Endometrial microvascular endothelial cells (primary cell): ENCODE measurements at regions not wholly inside any gene's neighbourhood (a gene's known extent, or its start where the extent isn't known, plus 50 kb on each side); places are given as distances from the start of the nearest gene placed in this dataset.
"Not testable (repeated sequence)": the region's sequence is repeated elsewhere in the genome, so short reads cannot be mapped to it uniquely, and the experiment has no call there.

Source experiments
- in situ Hi-C: cut with HindIII; loops from 2 replicates; pipeline ENCODE4 v1.10.0; 2017; ENCODE audit warnings: low sequenced_read_pairs, low pct_unique_long_range_greater_than_20kb; ENCODE audit errors: inconsistent ontology term

DNA sequence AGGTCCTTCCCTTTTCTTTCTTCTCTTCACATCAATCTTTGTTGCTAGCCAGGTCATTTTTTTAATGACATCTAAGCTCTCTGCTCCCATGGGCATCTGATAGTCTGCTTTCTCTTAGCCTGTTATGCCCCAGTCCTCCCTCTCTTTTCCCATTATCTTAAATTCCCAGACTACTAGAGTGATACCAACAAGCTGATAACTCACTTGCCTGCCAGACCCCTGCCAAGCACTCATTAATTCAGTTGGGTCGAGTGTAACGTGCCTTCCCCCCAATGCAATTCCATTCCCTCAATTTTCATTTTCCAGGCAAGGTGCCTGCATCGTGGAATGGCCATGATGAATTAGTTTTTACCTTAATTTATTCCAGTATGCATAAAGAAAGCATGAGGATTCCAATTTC, 450.8 kb upstream of the ADAMTS9 start:
- in situ Hi-C loops, result no loop called here

DNA sequence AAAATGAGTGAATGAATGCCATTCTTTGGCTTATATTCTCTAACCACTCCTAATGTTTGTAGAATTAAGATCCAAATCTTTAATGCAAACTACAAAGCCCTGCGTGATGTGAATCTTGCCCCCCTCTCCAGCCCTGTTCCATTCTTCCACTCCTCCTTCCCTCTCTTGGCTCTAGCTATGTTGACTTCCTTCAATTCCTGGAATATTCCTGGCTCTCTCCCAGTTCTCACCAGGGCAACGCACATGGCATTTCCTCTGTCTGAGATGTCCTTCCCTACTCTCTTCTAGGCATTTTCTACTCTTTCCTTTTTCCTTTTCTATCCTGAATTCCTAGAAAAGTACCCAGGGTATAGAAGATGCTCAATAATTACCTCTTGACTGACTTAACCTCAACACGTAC, 446.0 kb upstream of the ADAMTS9 start:
- in situ Hi-C loops, result not testable (repeated sequence)

DNA sequence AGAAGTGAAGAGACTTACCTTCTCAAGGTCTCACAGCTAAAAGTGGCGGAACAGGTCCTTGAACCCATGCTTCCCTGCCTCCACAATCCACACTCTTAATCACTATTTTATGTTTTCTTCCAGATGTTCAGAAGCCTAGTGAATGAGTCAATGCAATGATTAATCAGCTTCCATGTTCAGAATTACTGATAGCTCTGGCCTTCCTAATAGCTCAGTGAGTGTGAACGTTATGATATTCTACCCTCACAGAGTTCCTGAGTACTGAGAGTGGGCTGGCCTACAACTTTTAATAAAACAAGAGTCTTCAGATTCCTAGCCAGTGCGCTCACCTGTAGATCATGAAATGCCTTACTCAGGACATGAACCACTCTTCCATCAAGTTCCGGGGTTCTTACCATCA, 443.0 kb upstream of the ADAMTS9 start:
- in situ Hi-C loops, result no loop called here

DNA sequence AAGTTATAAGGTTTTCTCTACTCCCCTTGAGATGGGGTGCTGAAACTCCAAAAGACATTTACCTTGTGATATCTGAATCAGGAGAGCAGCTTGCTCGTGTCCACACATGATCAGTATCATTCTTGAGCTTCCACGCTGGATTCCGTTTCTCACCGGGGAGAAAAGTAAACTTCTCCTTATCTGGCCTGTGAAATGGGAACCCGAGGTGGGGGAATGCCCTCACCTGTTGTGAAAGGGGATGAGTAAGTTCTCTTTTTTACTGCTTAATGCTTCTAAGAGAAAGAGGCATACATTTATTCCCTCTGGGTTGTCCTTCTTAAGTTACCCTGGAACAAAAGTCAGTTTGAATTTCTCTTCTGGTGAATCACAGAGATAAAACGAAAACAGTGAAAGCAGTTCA, 440.5 kb upstream of the ADAMTS9 start:
- in situ Hi-C loops, result no loop called here

DNA sequence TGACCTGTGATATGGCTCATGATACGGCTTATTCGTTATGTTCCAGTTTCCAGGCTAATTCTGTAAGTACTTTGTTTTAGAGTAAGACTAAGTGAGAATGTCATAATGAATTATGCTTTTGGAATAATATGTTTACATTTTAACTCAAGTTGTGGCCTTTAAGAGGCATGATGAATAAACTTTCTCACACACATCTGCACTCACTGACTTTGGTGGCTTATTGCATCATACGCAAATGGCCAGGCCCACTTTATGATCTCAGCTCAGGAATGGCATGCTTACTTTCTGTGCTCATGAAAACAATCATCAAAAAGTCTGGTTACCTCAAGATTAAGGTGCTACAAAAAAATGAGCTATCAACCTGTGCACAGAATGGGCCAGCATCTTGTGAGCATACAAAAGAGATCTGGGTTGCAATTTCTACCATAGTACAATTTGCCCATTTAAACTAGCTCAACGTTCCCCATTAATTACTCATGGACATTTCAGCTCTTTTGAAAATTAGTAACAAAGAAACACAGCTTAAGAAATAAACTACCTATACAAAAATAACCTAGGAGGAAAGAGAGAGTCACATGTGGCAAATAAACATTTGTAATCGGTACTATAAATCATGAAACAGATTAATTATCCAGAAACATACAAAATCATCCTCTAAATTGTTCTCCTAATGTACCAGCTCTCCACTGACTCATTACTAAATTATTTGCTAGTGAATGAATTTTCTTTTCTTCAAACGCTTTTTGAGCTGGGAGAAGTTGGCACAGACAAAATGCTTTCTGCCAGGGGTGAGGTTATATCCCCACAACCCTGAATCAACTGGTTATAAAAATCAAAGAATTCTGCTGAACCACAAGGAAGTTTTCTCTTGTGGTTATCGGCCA, 439.0 kb upstream of the ADAMTS9 start:
- in situ Hi-C loops, result no loop called here

DNA sequence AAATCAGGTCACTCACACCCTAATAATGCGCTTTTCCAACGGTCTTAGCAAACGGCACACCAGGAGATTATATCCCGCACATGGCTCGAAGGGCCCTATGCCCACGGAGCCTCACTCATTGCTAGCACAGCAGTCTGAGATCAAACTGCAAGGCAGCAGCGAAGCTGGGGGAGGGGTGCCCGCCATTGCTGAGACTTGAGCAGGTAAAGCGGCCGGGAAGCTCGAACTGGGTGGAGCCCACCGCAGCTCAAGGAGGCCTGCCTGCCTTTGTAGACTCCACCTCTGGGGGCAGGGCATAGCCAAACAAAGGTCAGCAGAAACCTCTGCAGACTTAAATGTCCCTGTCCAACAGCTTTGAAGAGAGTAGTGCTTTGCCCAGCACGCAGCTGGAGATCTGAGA, 432.4 kb upstream of the ADAMTS9 start:
- in situ Hi-C loops, result not testable (repeated sequence)

DNA sequence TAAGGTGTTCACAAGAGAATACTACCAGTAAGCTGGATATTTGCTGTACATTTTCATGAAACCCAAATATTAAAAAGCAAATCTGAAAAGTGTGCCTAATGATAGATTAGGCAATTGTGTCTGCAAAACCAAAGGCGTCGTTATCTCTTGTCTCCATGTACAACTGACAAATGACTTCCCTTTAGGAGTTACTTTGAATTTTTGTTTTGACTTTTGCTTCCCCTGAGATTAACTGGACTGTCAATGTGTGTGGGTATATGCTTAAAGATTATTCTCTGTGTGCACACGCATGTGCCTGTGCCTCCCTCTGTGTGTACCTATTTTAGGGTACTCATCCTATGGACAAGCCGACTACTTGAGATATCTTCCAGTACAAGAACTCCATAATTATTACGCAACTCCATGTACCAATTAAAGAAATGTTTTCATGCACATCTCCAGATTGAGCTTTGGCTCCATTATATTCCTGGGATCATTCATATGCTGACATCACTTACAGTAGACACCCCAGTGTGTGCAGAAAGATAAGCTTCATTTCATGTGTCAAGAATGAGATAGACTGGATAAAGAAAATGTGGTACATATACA, 431.2 kb upstream of the ADAMTS9 start:
- in situ Hi-C loops, result no loop called here

DNA sequence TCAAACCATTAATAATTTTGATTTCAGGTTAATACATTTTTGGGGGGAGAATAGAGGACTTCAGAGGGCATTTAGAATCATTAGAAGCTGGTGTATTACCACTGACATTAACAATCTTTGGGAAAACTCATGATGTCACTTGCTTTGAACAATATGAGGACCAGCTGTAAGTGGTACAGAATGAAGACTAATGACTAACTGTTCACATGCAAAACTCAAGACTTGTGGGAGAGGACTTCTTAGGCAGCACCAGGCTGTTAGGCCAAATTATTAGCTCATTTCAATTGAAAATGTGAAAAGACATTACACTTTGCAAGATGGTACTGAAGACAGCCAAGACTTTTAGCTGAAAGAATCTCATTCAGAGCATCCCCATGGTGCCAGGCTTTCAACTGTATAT, 426.2 kb upstream of the ADAMTS9 start:
- in situ Hi-C loops, result no loop called here

DNA sequence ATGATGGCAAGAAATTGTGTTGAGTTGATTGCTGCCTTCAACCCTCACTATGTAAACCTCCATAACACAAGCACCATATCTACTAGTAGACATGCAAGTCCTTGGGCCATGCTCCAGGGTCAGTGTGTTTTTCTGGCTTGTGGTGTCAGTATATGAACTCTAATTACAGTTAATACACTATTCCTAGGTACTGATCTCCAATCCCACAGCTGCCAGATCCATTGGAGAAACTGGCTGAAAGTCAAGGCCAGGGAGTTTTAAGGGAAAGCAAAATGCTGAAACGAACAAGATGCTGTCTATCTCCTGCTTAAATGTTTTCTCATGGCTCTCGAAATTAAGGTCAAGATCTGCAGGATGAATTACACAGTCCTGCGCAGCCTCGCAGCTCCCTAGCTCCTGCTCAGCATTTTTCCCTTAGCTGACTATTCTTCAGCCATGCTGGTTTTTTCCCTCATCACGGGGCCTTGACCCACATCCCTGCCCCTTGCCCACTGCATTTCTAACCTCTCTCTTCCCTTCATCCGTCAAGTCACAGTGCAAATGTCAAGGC, 425.0 kb upstream of the ADAMTS9 start:
- in situ Hi-C loops, result no loop called here

DNA sequence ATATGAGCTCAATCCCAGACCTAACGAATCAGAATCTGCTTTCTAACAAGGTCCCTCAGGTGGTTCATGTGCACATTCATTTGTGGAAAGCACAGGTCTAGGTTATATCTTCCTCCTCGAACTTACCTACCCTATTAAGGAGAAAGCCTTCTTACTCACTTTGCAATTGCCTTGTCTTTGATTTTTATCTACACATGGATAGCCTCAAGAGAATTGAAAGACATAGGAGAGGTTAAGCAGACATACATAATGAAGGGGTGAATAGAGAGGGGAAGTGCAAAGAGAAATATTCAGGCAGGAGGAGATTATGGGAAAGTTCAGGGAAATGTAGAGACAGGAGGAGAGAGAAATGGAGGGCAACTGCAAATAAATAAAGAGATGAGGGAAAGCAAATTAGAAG, 422.9 kb upstream of the ADAMTS9 start:
- in situ Hi-C loops, result no loop called here

DNA sequence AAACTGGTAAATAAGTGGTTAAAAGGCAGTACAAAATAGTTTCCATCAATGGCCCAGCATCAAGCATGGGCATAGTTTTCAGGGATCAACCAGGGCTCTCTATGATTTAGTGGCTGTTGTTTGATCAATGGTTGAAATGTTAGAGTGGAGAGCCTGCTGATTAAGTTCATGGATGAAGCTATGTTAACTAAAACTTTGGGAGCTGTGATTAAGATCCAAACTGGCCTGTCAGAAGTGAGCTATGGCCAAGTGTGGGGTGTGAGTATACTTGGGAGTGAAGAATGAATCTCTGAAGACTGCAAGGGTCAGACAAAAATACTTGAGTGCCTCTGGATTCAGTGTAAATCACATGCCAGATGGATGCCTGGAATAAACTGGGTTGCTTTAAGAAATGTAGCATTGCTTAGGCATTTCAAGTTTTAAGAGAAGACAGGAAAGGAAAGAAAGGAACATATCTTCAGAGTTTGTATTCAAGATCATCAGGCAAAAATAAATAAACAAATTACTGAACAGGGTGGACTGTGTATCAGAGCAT, 422.2 kb upstream of the ADAMTS9 start:
- in situ Hi-C loops, result no loop called here

DNA sequence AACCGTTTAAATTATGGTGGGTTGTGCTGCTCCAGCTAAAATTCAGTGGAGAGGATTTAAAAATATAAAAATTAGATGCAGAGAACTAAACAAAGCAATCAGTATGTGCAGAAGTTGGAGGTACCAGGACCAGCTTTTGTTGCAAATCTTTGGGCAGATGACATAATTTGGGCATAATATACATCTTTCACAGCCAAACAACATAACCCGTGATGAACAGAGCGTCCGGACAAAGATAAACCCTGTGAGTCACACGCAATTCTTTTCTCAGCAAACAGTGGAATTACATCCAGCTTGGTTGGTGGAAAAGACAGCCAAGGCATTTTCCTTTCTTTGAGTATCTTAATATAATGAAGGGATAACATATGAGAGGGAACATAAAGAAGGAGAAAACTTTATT, 419.4 kb upstream of the ADAMTS9 start:
- in situ Hi-C loops, result no loop called here

DNA sequence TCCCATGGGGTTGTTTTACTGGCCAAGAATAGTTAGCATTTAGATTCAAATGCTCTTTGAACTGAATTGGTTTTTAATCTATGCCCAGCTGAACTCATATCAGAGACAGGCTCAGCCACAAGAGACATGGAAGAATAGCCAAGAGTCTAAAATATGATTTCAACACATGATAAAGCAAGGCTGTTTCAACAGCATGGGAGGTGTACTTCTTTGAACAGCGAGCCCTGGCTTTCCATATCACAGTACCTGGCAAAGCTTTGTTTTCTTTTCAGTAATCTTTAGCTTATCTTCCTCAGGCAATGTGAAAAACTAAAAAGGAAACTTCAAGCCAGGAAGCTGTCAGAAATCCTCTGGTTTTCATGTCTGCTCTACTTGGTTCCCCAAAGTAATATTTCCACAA, 413.6 kb upstream of the ADAMTS9 start:
- in situ Hi-C loops, result no loop called here

DNA sequence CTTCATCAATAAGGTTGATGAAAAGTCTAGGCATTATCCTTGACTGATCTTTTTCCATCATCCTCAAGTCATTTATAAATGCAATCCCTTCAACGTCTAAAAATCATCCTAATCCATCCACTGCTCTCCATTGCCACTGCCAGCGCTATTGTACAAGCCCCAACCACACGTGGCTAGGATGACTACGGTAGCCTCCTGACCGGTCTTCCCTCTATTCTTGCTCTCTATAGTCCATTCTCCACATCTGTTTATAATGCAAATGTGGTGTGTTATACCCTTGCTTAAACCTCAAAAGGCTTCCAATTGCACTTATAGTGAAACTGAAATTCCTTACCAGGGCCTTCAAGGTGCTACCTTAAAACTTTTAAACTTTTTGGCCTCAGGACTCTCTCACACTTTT, 410.6 kb upstream of the ADAMTS9 start:
- in situ Hi-C loops, result no loop called here

DNA sequence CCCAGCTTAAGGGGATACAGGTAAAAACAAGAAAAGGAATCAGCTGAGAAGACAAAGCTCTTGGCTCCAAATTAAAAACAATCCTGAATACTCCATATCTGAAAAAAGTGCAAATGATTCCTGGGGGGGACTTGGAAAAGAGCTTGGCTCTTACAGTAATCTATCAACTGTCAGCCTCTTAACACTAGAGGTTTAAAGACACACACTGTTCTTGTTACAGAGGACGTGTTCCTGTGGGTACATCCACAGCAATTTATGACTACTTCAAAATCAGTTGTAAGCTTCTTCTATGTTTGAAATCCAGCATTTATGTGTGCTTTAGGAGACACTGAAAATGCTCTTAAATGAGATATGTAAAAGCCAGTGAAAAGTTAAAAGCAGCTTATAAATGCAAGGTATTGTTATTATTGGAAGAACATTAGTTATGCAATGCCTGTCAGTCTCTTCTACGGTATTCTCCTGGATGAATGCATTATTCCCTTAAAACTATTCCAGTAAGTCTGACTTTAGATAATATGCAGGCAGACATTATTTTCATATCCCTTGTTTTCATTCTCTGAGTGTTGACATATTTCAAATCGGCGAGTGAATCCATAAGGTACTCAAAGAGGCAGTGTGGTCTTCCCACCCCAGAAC, 408.4 kb upstream of the ADAMTS9 start:
- in situ Hi-C loops, result no loop called here

DNA sequence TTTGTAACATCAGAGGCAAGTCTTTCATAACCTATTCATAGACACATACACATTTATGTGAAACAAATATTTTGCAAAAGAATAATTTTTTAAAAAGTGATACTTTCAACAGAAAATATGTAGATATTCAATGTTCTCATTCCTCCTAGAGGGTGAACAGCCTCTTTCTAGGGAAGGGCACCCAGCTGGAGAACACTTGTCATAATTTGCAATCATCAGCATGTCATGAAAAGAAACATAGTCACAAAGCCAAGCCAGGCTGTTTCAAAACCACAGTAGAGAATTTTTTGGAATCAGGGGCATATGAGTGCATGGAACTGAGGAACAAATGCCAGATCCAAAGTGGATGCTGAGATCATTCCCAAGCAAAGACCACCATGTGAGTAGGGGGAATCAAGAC, 406.9 kb upstream of the ADAMTS9 start:
- in situ Hi-C loops, result no loop called here

DNA sequence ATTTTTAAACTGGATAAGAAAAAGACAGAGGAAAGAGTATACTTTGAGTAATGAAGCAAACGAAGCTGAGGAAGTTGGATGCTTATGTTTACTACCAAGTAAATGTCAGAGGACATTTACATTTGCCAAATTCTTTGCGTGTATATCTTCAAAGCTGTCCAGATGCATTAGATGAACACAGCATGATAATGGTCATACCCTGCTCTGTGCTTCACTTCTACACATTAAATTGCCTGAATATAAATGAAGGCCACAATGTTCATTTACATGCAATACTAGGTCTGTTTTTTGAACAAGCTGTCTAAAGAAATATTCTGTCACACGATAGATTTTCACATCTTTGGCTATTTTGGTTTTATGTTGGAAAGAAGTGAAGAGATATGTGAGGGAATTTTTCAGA, 405.8 kb upstream of the ADAMTS9 start:
- in situ Hi-C loops, result no loop called here

DNA sequence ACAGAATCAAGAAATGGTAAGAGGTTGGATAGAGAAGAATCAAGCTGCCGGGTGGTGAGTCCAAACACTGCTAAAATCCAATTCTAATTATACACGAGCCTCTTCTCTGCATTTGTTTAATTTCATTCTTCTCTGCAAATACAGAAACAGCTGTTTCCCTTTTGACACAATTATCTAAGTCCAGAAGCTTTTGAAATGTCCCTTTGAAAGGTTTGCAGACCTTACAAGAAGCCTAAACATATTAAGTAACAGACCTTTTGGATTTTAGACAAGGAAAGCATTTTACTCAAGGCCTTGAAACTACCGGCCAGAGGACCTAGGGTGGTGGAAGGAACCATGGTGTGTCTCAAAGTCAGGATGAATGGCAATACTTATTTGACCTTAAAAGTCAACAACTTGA, 403.8 kb upstream of the ADAMTS9 start:
- in situ Hi-C loops, result no loop called here

DNA sequence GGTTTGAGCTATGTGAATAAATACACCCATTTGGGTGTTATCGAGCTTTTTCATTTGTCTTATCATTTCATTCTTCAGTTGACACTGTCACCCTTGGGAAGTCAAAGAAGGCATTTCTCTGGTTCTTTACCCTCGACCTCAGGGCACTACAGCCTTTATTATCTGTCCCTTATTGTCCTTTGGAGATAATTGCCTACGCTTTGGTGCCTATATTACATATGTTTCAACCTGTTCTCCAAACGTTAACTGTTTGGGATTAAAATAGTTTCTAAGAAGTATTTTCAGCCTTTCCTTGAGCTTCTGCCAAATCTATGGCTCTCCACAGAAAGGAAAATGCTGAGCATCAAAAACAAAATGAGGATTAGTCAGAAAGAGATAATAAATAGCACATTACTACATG, 395.4 kb upstream of the ADAMTS9 start:
- in situ Hi-C loops, result no loop called here

DNA sequence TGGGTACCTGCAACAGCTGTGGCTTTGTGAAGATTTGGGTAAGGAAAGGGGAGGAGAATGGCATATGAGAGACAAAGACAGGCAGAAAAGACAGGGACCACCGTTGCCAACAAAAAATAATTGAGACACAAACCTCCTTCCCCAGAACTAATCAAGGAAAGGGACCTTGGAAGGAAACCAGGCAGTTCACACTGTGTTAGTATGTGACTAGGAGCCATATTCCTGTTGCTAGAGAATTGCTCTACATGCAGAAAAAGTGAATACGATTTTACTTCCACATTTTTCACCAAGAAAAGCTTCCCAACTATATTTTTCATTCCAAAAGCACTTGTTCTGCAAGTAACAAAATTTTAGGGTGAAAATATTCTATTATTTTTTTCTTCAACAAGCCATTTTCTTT, 393.7 kb upstream of the ADAMTS9 start:
- in situ Hi-C loops, result no loop called here
